K562 (cell line): ENCODE measurements at regions not wholly inside any gene's neighbourhood (a gene's known extent, or its start where the extent isn't known, plus 50 kb on each side); places are given as distances from the start of the nearest gene placed in this dataset.

Source experiments
- ESRRA ChIP-seq: fragments of 450-650 bp; IDR thresholded peaks from 2 replicates; pipeline ENCODE4 v1.6.1; 2014; ENCODE audit warnings: low read depth, mild to moderate bottlenecking, moderate library complexity, borderline replicate concordance
- FOXJ2 ChIP-seq: fragments of 200-800 bp; sonication (Bioruptor generic); IDR thresholded peaks from 2 replicates; pipeline ENCODE4 v1.6.1; 2016; ENCODE audit warnings: missing genetic modification characterization, missing compliant biosample characterization
- IRF2 ChIP-seq: sonication (generic); formaldehyde crosslinking; IDR thresholded peaks from 2 replicates; pipeline ENCODE4 v1.8.1; 2022; ENCODE audit warnings: mild to moderate bottlenecking, missing genetic modification reagents
- NFXL1 ChIP-seq: fragments of 450-650 bp; formaldehyde crosslinking; IDR thresholded peaks from 2 replicates; pipeline ENCODE4 v1.4.0; 2021; ENCODE audit warnings: mild to moderate bottlenecking
- POLR2AphosphoS5 ChIP-seq: IDR thresholded peaks from 2 replicates; pipeline ENCODE4 v1.6.1; 2011; ENCODE audit warnings: mild to moderate bottlenecking, low read depth, low read length, moderate library complexity; ENCODE audit not compliant: control insufficient read depth, insufficient read depth
- SMARCB1 ChIP-seq: IDR thresholded peaks from 2 replicates; pipeline ENCODE4 v1.6.1; 2011; ENCODE audit warnings: improper control_type of control experiment, low read depth; ENCODE audit not compliant: insufficient read length
- TEAD4 ChIP-seq, 2 experiments: sonication (generic) in 1 of 2; formaldehyde crosslinking in 1 of 2; IDR thresholded peaks; 2 replicates each; pipeline versions ENCODE4 v1.6.1 to v1.8.0; 2012 to 2022; ENCODE audit warnings: borderline replicate concordance in 1 of 2, inconsistent platforms in 1 of 2, low read length in 1 of 2, mild to moderate bottlenecking in 1 of 2, missing genetic modification reagents in 1 of 2
- TF ChIP-seq, protein P1 (sequence below): fragments of 450-650 bp; formaldehyde crosslinking; IDR thresholded peaks from 2 replicates; pipeline ENCODE4 v1.4.0; 2020; ENCODE audit warnings: mild to moderate bottlenecking, mixed read lengths

DNA sequence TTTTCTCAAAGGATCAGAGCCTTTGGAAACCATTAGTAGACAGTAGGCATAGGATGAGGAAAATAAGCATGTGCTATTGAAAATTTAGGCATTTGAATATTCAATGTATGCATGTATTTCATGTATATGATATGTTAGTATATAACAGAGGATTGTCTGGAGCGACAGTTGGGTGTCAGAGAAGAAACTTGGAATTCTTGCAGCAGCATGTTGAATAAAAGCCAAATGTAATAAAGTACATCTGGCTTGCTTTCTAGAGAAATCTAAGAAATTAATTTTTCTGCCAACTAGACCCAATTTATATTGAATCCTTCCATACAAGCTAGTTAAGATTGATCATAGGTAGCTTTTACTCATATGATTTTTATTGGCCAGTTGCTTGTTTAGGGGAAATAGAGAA lies 578.8 kb downstream of the CDH11 start:
- no peak for TF ChIP-seq ESRRA
- no peak for TF ChIP-seq NFXL1 (CRISPR knock-in tag)
- no peak for TF ChIP-seq IRF2 (CRISPR knock-in tag)
- TF ChIP-seq TEAD4 (IDR thresholded peaks at IDR 0.05; ENCODE audit: low read length): no peak
- no peak for TF ChIP-seq TEAD4 (CRISPR knock-in tag; IDR thresholded peaks at IDR 0.05; ENCODE audit: borderline replicate concordance)
- no peak for TF ChIP-seq SMARCB1
- no peak for TF ChIP-seq POLR2AphosphoS5
- TF ChIP-seq, protein P1, sequence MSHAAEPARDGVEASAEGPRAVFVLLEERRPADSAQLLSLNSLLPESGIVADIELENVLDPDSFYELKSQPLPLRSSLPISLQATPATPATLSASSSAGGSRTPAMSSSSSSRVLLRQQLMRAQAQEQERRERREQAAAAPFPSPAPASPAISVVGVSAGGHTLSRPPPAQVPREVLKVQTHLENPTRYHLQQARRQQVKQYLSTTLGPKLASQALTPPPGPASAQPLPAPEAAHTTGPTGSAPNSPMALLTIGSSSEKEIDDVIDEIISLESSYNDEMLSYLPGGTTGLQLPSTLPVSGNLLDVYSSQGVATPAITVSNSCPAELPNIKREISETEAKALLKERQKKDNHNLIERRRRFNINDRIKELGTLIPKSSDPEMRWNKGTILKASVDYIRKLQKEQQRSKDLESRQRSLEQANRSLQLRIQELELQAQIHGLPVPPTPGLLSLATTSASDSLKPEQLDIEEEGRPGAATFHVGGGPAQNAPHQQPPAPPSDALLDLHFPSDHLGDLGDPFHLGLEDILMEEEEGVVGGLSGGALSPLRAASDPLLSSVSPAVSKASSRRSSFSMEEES (CRISPR knock-in tag): no peak
- TF ChIP-seq FOXJ2 (tag): no peak
